HCT116 (cell line): ENCODE measurements at regions not wholly inside any gene's neighbourhood (a gene's known extent, or its start where the extent isn't known, plus 50 kb on each side); places are given as distances from the start of the nearest gene placed in this dataset.
"Not testable (repeated sequence)": the region's sequence is repeated elsewhere in the genome, so short reads cannot be mapped to it uniquely, and the experiment has no call there.

ENCODE experiments used
- ATAC-seq: fragments of 200-7000 bp; cut with Tn5 transposase; 2 replicates; pipeline ENCODE4 v1.9.1; 2020; ENCODE audit warnings: mild to moderate bottlenecking, moderate library complexity
- BruUV-seq: library from RNA; stranded (reverse); fragments of 400-500 nt; replicated peaks from 2 replicates; lab custom pipeline; 2021; lab: Mats Ljungman, UMichigan
- CTCF ChIA-PET: fragments of 300-600 bp; sonication (Branson Sonifier 250); formaldehyde crosslinking; loops from one replicate; lab custom pipeline; 2021; ENCODE audit warnings: antibody characterized with exemption; lab: Charles Lee
- POLR2A ChIA-PET: fragments of 300-600, 350-600 bp; sonication (Branson Sonifier 250); formaldehyde crosslinking; loops from one replicate; lab custom pipeline; 2021; ENCODE audit warnings: antibody characterized with exemption; lab: Charles Lee
- RAD21 ChIA-PET, 2 experiments: fragments of 300-600 bp; sonication (Branson Sonifier 250); formaldehyde crosslinking; loops; one replicate each; lab custom pipeline; 2023; ENCODE audit warnings: low total read pairs in 2 of 2; ENCODE audit not compliant: uncharacterized antibody in 2 of 2, unreplicated experiment in 2 of 2, low non-redundant PET in 1 of 2; lab: Charles Lee
- DNase-seq: peaks from one replicate; pipeline ENCODE4 v3.0.0-alpha.2; 2010; ENCODE audit warnings: low read depth, low spot score
- H2AFZ ChIP-seq: fragments of 200-600 bp; shearing (Covaris generic), sonication (generic); 2 replicates; pipeline ENCODE4 v1.6.1; 2017; ENCODE audit warnings: low read depth, mixed run types, mixed read lengths, antibody characterized with exemption, low read length; ENCODE audit not compliant: poor library complexity, severe bottlenecking
- H3K27ac ChIP-seq: 2 replicates; pipeline ENCODE4 v1.5.1; 2012; ENCODE audit warnings: low read depth, low read length
- H3K27me3 ChIP-seq: fragments of 200-600 bp; sonication (generic); 2 replicates; pipeline ENCODE4 v1.6.1; 2016; ENCODE audit warnings: mixed run types, low read length, mixed read lengths; ENCODE audit not compliant: insufficient read depth
- H3K36me3 ChIP-seq, 2 experiments: fragments of 200-500 bp in 1 of 2; fragments of 200-600 bp in 1 of 2; sonication (Bioruptor generic) in 1 of 2; sonication (generic) in 1 of 2; 2 replicates each; pipeline versions ENCODE4 v1.5.1 to v1.6.1; 2014 to 2016; ENCODE audit warnings: low read length in 2 of 2, inconsistent platforms in 1 of 2, mixed read lengths in 1 of 2, mixed run types in 1 of 2; ENCODE audit not compliant: insufficient read depth in 2 of 2, control insufficient read depth in 1 of 2
- H3K4me1 ChIP-seq, 2 experiments: fragments of 200-600 bp in 1 of 2; sonication (generic) in 1 of 2; 2 replicates each; pipeline versions ENCODE4 v1.5.1 to v1.6.1; 2012 to 2017; ENCODE audit warnings: low read length in 2 of 2, inconsistent platforms in 1 of 2, mild to moderate bottlenecking in 1 of 2, mixed read lengths in 1 of 2, mixed run types in 1 of 2, moderate library complexity in 1 of 2; ENCODE audit not compliant: insufficient read depth in 2 of 2, control insufficient read depth in 1 of 2
- H3K4me2 ChIP-seq: fragments of 200-600 bp; sonication (generic); 2 replicates; pipeline ENCODE4 v1.6.1; 2017; ENCODE audit warnings: mixed run types, low read length, mixed read lengths
- H3K4me3 ChIP-seq, 2 experiments: fragments of 200-600 bp in 1 of 2; sonication (generic) in 1 of 2; replicated peaks in 1 of 2; 2 replicates each; pipeline ENCODE4 v1.5.1; 2011 to 2016; ENCODE audit warnings: low read length in 2 of 2, control low read depth in 1 of 2, low read depth in 1 of 2, mild to moderate bottlenecking in 1 of 2, mixed read lengths in 1 of 2, mixed run types in 1 of 2
- H3K79me2 ChIP-seq: fragments of 200-600 bp; sonication (generic); 2 replicates; pipeline ENCODE4 v1.6.1; 2017; ENCODE audit warnings: mild to moderate bottlenecking, mixed run types, low read length, moderate library complexity, mixed read lengths; ENCODE audit not compliant: insufficient read depth
- H3K9ac ChIP-seq: fragments of 200-600 bp; sonication (generic); 2 replicates; pipeline ENCODE4 v1.6.1; 2016; ENCODE audit warnings: low read length, mixed read lengths
- H3K9me2 ChIP-seq: fragments of 200-600 bp; sonication (generic), shearing (Covaris generic); 2 replicates; pipeline ENCODE4 v1.6.1; 2017; ENCODE audit warnings: mixed run types, mild to moderate bottlenecking, moderate library complexity; ENCODE audit not compliant: insufficient read depth
- H3K9me3 ChIP-seq, 2 experiments: fragments of 200-500 bp in 1 of 2; fragments of 200-600 bp in 1 of 2; sonication (Bioruptor generic) in 1 of 2; sonication (generic) in 1 of 2; 2 replicates each; pipeline ENCODE4 v1.6.1; 2014 to 2017; ENCODE audit warnings: low read length in 2 of 2, mixed read lengths in 2 of 2, inconsistent platforms in 1 of 2, low read depth in 1 of 2, mild to moderate bottlenecking in 1 of 2, mixed run types in 1 of 2, moderate library complexity in 1 of 2; ENCODE audit not compliant: control insufficient read depth in 1 of 2, insufficient read depth in 1 of 2
- H4K20me1 ChIP-seq: fragments of 200-600 bp; sonication (generic), shearing (Covaris generic); 2 replicates; pipeline ENCODE4 v1.6.1; 2017; ENCODE audit warnings: mixed run types, mild to moderate bottlenecking, moderate library complexity; ENCODE audit not compliant: insufficient read depth
- intact Hi-C: fragments of 100-400 bp; cut with micrococcal nuclease; formaldehyde crosslinking; loops from 2 replicates; pipeline ENCODE4 v1.10.0; 2022

DNA sequence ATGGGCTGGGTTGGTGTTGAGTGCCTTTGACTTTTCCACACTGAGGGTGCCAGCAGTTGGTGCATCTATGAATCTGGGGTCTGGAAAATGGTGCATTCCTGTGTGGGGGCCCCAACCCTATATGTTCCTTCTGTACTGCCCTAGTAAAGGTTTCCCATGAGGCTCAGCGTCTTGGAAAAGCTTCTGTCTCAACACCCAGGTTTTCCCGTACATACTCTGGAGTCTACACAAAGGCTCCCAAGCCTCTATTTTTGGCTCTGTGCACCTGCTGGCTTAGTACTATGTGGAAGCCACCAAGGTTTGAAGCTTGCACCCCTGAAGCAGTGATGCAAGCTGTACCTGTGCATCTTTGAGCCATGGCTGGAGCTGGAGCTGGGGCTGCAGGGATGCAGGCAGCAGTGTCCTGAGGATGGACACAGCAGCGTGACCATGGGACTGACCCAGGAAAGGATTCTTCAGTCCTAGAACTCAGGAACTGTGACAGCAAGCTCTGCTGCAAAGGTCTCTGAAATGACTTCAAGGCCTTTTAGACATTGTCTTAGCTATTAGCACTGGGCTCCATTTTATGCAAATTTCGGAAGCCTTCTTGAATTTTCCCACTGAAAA, 282.7 kb downstream of the POTED start:
- H3K4me3 ChIP-seq, H3K4me2 ChIP-seq, H2AFZ ChIP-seq, H3K9me3 ChIP-seq, H3K9ac ChIP-seq, intact Hi-C loops, H3K36me3 ChIP-seq, H3K27ac ChIP-seq, H3K9me2 ChIP-seq, H3K79me2 ChIP-seq, H3K4me1 ChIP-seq, RAD21 ChIA-PET, H3K27me3 ChIP-seq, H4K20me1 ChIP-seq, CTCF ChIA-PET, ATAC-seq, POLR2A ChIA-PET, DNase-seq, BruUV-seq: not testable (repeated sequence)

DNA sequence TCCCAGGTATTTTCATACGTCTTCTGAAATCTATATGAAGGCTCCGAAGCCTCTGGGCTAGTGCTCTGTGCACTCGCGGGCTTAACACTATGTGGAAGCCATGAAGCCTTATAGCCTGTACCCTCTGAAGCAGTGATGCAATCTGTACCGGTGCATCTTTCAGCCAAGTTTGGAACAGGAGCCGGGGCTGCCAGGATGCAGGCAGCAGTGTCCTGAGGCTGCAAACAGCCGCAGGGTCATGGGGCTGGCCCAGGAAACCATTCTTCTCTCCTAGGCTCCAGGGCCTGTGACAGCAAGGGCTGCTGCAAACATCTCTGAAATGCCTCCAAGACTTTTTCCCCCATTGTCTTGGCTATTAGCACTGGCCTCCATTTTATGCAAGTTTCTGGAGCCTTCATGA, 279.6 kb downstream of the POTED start:
- H3K9ac ChIP-seq, ATAC-seq, POLR2A ChIA-PET, BruUV-seq, H3K9me3 ChIP-seq, H3K36me3 ChIP-seq, RAD21 ChIA-PET, CTCF ChIA-PET, H3K27me3 ChIP-seq, H3K4me3 ChIP-seq, H3K4me2 ChIP-seq, H3K4me1 ChIP-seq, H4K20me1 ChIP-seq, H3K79me2 ChIP-seq, H3K9me2 ChIP-seq, H2AFZ ChIP-seq, intact Hi-C loops, DNase-seq, H3K27ac ChIP-seq: not testable (repeated sequence)

DNA sequence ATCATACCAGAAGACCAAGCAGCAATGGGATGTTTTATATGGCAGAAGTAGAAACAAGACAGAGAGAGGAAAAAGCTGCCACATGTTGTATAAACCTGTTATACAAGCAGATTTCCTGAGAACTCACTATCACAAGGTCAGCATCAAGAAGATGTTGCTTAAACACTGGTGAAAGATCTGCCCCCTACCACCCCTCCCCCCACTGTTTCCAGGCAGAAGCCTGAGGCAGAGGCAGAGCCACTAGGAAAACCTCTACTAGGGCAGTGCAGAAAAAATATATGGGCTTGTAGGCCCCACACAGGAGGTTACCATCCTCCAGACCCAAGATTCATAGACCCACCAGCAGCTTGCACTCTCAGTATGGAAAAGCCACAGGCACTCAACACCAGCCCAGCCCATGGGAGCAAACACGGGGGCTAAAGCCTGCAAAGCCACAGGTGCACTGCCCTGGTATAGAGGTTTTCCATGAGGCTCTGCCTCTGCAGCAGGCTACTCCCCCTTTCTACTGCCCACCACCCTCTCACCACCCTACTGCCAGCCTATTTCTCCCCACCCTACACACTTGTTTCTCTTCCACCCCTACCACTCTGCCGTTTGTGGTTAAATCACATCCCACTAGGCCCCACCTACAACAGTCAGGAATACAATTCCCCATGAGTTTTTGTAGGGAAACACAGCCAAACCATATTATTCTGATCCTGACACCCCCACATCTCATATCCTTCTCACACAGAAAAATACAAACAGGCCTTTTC, 274.2 kb downstream of the POTED start:
- H3K27ac ChIP-seq, H3K9me3 ChIP-seq, H3K4me1 ChIP-seq, H3K79me2 ChIP-seq, H3K36me3 ChIP-seq, H3K9ac ChIP-seq, POLR2A ChIA-PET, H3K9me2 ChIP-seq, RAD21 ChIA-PET, BruUV-seq, H3K4me3 ChIP-seq, ATAC-seq, H3K4me2 ChIP-seq, CTCF ChIA-PET, H2AFZ ChIP-seq, H4K20me1 ChIP-seq, DNase-seq, H3K27me3 ChIP-seq, intact Hi-C loops: not testable (repeated sequence)

DNA sequence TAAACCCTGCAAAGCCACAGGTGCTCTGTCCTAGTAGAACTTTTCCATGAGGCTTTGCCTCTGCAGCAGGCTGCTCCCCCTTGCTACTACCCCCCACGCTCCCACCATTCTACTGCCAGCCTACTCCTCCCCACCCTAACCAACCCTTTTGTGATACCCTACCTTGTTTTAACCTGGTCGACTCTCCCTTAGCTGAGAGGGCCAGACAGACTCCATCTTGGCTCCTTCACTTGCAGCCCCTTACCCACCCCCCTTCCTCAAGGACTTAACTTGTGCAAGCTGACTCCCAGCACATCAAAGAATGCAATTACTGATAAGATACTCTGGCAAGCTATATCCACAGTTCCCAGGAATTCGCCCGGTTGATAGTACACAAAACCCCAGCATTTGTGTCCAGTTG, 267.9 kb downstream of the POTED start:
- H3K36me3 ChIP-seq, H4K20me1 ChIP-seq, H3K9me3 ChIP-seq, POLR2A ChIA-PET, H3K4me1 ChIP-seq, ATAC-seq, CTCF ChIA-PET, intact Hi-C loops, BruUV-seq, H3K27me3 ChIP-seq, H3K79me2 ChIP-seq, H3K9ac ChIP-seq, H3K4me2 ChIP-seq, H3K27ac ChIP-seq, H3K4me3 ChIP-seq, H3K9me2 ChIP-seq, H2AFZ ChIP-seq, DNase-seq, RAD21 ChIA-PET: not testable (repeated sequence)
